LNCAP (cell line): ENCODE measurements at regions not wholly inside any gene's neighbourhood (a gene's known extent, or its start where the extent isn't known, plus 50 kb on each side); places are given as distances from the start of the nearest gene placed in this dataset.

Source experiments
- TF ChIP-seq, protein P1 (sequence below): fragments of 450-650 bp; IDR thresholded peaks from 2 replicates; pipeline ENCODE4 v1.5.1; 2017; ENCODE audit warnings: mild to moderate bottlenecking

- TF ChIP-seq, protein P1, sequence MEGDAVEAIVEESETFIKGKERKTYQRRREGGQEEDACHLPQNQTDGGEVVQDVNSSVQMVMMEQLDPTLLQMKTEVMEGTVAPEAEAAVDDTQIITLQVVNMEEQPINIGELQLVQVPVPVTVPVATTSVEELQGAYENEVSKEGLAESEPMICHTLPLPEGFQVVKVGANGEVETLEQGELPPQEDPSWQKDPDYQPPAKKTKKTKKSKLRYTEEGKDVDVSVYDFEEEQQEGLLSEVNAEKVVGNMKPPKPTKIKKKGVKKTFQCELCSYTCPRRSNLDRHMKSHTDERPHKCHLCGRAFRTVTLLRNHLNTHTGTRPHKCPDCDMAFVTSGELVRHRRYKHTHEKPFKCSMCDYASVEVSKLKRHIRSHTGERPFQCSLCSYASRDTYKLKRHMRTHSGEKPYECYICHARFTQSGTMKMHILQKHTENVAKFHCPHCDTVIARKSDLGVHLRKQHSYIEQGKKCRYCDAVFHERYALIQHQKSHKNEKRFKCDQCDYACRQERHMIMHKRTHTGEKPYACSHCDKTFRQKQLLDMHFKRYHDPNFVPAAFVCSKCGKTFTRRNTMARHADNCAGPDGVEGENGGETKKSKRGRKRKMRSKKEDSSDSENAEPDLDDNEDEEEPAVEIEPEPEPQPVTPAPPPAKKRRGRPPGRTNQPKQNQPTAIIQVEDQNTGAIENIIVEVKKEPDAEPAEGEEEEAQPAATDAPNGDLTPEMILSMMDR = no peak
Measured at GRCh38 chr21:27298465-27298864, 331.6 kb upstream of the ADAMTS5 start.

GRCh38 chr21:27293239-27293638 lies 326.4 kb upstream of the ADAMTS5 start:
- TF ChIP-seq, protein P1 = no peak

- TF ChIP-seq, protein P1 = no peak
Measured at GRCh38 chr21:27292783-27293182, 325.9 kb upstream of the ADAMTS5 start.

DNA sequence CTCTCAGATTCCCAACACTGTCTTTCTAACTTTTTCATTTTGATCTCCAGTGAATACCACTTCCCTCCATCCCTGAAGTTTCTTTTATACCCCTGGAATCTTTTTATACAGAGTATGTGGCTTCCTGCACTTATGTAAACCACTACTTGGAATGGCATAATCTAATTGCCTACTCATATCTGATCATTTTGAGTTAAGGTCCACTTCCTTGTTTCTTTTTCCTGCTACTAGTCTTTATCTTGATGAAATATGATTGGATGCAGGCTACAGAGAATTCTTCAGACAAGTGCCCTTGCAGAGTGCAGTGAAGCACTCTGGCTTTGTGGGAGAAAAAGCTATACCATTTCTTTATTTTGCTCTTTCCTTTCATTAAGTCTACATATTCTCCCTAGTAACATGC lies 325.3 kb upstream of the ADAMTS5 start:
- TF ChIP-seq, protein P1 = no peak

GRCh38 chr21:27291006-27291405 lies 324.1 kb upstream of the ADAMTS5 start:
- TF ChIP-seq, protein P1 = no peak

- TF ChIP-seq, protein P1 = no peak
Measured at GRCh38 chr21:27290028-27290427, 323.1 kb upstream of the ADAMTS5 start.

- TF ChIP-seq, protein P1 = no peak
Measured at GRCh38 chr21:27286760-27287159, 319.9 kb upstream of the ADAMTS5 start.

- TF ChIP-seq, protein P1 = no peak
Measured at GRCh38 chr21:27277110-27277509, 310.2 kb upstream of the ADAMTS5 start.
